Breast epithelium (tissue), 4 donors: ENCODE measurements at regions not wholly inside any gene's neighbourhood (a gene's known extent, or its start where the extent isn't known, plus 50 kb on each side); places are given as distances from the start of the nearest gene placed in this dataset.

ENCODE experiments used
- DNase-seq, 2 donors: peaks; one replicate each; pipeline ENCODE4 v3.0.0-alpha.2; 2019; ENCODE audit warnings: low spot score in 2 of 2
- H3K27ac ChIP-seq, 2 donors: fragments of 200-600 bp; sonication (generic) in 1 of 2; one replicate each; pipeline ENCODE4 v1.5.1; 2016 to 2019; ENCODE audit warnings: mild to moderate bottlenecking in 1 of 2
- H3K27me3 ChIP-seq, 2 donors: fragments of 200-600 bp; sonication (generic) in 1 of 2; one replicate each; pipeline versions ENCODE4 v1.5.1 to v1.6.0; 2017 to 2019; ENCODE audit warnings: control low read depth in 1 of 2, mild to moderate bottlenecking in 1 of 2
- H3K36me3 ChIP-seq: fragments of 200-600 bp; one replicate; pipeline ENCODE4 v1.5.1; 2019
- H3K4me1 ChIP-seq, 2 donors: fragments of 200-600 bp; sonication (generic); one replicate each; pipeline ENCODE4 v1.5.1; 2016 to 2019; ENCODE audit warnings: control low read depth in 1 of 2
- H3K4me3 ChIP-seq, 3 donors: fragments of 200-600 bp; sonication (generic); 1 replicate in 2 of 3; 2 replicates in 1 of 3; pipeline ENCODE4 v1.5.1; 2016 to 2019; ENCODE audit warnings: mild to moderate bottlenecking in 3 of 3, moderate library complexity in 2 of 3
- H3K9me3 ChIP-seq, 2 donors: fragments of 200-600 bp; sonication (generic) in 1 of 2; one replicate each; pipeline ENCODE4 v1.5.1; 2016 to 2019; ENCODE audit warnings: control low read depth in 1 of 2
- POLR2A ChIP-seq: fragments of 450-650 bp; IDR thresholded peaks from one replicate; pipeline ENCODE4 v1.6.1; 2016; ENCODE audit warnings: antibody characterized with exemption, mild to moderate bottlenecking, moderate library complexity
- POLR2AphosphoS5 ChIP-seq, 3 donors: sonication (generic); formaldehyde crosslinking; IDR thresholded peaks; one replicate each; pipeline ENCODE4 v1.6.1; 2017; ENCODE audit warnings: antibody characterized with exemption in 3 of 3
- intact Hi-C: fragments of 100-400 bp; cut with DNase I; formaldehyde crosslinking; loops from one replicate; pipeline ENCODE4 v1.15.1; 2023; ENCODE audit warnings: low total_unique reads
- TF ChIP-seq, protein P1 (sequence below), 3 donors: fragments of 450-650 bp; IDR thresholded peaks; one replicate each; pipeline ENCODE4 v1.5.1; 2016 to 2017; ENCODE audit warnings: antibody characterized with exemption in 3 of 3, mild to moderate bottlenecking in 3 of 3, moderate library complexity in 3 of 3

DNA sequence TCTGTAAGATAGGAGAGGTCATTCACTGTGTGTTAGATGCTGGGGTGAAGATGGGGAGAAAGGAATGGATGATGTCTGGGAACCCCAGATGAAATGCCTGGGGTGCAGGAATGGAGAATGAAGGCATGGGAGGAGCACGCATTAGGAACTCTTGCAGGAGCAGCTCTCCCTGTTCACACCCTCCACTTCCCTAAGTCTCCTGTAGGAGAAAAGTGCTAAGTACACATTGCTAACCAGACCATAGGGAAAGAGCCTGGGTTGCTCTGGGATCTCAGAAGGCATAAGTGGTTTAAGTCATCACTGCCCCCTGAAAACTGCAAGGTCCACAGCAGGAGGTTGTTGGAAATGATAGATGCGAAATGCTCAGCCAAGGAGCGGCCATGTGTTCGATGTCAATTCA lies 163.1 kb downstream of the SEC61B start:
- H3K36me3 ChIP-seq: no peaks in the 10 kb centered on the region
- H3K27me3 ChIP-seq: no peaks in the 10 kb centered on the region
- H3K9me3 ChIP-seq: no peaks in the 10 kb centered on the region
- no peaks in the 10 kb centered on the region for H3K4me1 ChIP-seq
- no peak for TF ChIP-seq POLR2AphosphoS5 (IDR thresholded peaks at IDR 0.05)
- no peak for TF ChIP-seq POLR2A
- TF ChIP-seq, protein P1, sequence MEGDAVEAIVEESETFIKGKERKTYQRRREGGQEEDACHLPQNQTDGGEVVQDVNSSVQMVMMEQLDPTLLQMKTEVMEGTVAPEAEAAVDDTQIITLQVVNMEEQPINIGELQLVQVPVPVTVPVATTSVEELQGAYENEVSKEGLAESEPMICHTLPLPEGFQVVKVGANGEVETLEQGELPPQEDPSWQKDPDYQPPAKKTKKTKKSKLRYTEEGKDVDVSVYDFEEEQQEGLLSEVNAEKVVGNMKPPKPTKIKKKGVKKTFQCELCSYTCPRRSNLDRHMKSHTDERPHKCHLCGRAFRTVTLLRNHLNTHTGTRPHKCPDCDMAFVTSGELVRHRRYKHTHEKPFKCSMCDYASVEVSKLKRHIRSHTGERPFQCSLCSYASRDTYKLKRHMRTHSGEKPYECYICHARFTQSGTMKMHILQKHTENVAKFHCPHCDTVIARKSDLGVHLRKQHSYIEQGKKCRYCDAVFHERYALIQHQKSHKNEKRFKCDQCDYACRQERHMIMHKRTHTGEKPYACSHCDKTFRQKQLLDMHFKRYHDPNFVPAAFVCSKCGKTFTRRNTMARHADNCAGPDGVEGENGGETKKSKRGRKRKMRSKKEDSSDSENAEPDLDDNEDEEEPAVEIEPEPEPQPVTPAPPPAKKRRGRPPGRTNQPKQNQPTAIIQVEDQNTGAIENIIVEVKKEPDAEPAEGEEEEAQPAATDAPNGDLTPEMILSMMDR (IDR thresholded peaks at IDR 0.05): no peak
- DNase-seq: no peak
- H3K27ac ChIP-seq: no peak overlapping the region
- intact Hi-C loops: no loop called here
- H3K4me3 ChIP-seq: no peak overlapping the region

DNA sequence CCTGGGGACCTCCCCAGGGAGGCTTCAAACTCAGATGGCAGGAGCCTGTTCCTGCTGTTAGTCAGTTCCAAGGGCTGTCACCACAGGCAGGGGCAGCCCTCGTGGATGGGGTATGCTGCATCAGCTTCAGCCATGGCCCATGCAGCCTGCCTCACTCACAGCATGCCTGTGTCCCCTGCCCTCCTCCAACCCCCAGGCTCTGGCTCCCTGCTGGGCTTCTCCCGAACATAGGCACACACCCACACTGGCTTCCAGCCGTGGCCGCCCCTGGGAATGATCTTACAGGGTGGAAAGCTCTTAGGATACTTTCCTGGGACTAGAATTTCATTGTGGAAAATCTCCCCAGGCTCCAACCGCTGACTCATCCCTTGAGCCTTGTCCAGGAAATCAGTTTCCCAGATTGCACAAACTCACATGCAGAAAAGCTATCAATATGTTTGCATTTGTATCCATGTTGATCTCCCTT lies 163.8 kb downstream of the SEC61B start:
- no peak overlapping the region for H3K4me3 ChIP-seq
- no peaks in the 10 kb centered on the region for H3K9me3 ChIP-seq
- no peaks in the 10 kb centered on the region for H3K27me3 ChIP-seq
- intact Hi-C loops: no loop called here
- peak overlapping the region in 1 of 2 donors; percentile 3 for H3K27ac ChIP-seq
- no peaks in the 10 kb centered on the region for H3K36me3 ChIP-seq
- no peaks in the 10 kb centered on the region for H3K4me1 ChIP-seq
- TF ChIP-seq POLR2A: no peak
- TF ChIP-seq POLR2AphosphoS5 (IDR thresholded peaks at IDR 0.05): no peak
- TF ChIP-seq, protein P1 (IDR thresholded peaks at IDR 0.05): no peak
- no peak for DNase-seq

DNA sequence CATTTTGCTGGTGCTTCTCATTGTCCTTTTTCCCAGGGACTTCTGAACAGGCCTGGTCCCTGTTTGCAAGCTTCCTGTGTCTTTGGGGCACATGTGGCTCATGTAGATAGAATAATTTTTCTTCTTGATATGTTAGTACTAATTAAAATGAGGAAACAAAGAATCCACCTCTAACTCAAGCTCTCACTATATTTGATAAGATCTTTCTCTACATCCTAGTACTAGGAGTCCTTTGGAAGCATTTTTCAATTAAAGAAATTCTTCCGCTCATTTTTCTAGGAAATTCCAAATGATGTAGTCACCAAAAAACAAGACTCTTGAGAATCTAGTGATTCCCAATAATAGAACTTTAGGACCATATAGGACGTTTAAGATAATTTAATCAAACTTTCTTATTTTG lies 165.3 kb downstream of the SEC61B start:
- no peak overlapping the region for H3K27ac ChIP-seq
- intact Hi-C loops: no loop called here
- TF ChIP-seq POLR2A (no peak), POLR2AphosphoS5 (IDR thresholded peaks at IDR 0.05) (no peak)
- TF ChIP-seq, protein P1 (IDR thresholded peaks at IDR 0.05): no peak

DNA sequence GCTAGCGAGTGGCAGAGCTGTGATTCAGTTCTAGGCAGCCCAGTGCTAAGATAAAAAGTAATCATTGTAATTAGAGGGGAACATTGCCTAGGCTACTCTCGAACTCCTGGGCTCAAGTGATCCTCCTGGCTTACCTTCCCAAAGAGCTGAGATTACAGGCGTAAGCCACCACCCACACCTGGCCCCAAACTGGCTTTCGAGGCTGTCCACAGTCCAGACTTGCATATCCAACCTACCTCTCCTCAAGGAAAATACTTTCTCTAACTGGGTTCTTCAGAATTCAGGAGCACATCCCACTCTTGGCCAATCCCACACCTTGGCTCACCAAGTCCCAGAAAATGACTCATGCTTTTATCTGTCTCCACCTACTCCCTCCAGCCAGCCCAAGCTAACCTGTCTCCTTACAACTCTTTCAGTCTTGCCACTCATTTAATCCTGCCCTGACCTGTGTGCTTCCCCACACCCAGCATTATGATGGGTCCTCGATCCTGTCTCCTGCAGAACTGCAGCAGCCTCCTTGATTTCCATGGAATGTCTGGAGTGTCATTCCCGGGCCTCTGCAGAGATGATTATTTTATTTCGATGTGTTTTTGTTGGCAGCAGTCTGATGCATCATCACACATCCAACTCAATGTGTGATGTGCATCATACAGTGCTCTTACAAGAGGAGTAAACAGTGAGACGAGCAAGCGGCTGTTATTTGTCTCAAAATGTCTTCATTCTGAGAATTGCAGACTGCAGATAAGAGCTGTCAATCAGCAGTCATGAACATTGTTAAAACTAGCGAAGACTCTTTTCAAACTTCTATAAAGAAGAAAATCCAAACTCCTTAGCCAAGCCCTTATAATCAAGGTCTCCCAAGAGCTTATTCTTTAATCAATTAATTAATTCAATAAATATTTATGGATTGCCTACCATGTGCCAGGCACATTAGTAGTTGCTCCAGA lies 167.3 kb downstream of the SEC61B start:
- H3K4me1 ChIP-seq: no peaks in the 10 kb centered on the region
- DNase-seq: peak in 1 of 2 donors; percentile 42
- H3K27ac ChIP-seq: no peak overlapping the region
- H3K4me3 ChIP-seq: no peak overlapping the region
- no peaks in the 10 kb centered on the region for H3K9me3 ChIP-seq
- intact Hi-C loops: no loop called here
- H3K27me3 ChIP-seq: no peaks in the 10 kb centered on the region
- TF ChIP-seq POLR2AphosphoS5 (IDR thresholded peaks at IDR 0.05): no peak
- TF ChIP-seq, protein P1 (IDR thresholded peaks at IDR 0.05): no peak
- TF ChIP-seq POLR2A: no peak
- H3K36me3 ChIP-seq: no peaks in the 10 kb centered on the region

More for the DNA sequence above, 165.3 kb downstream of the SEC61B start:
- Histone ChIP-seq H3K4me3 (no peak overlapping the region), H3K9me3 (no peaks in the 10 kb centered on the region), H3K4me1 (no peaks in the 10 kb centered on the region), H3K27me3 (no peaks in the 10 kb centered on the region), H3K36me3 (no peaks in the 10 kb centered on the region)
- no peak for DNase-seq

DNA sequence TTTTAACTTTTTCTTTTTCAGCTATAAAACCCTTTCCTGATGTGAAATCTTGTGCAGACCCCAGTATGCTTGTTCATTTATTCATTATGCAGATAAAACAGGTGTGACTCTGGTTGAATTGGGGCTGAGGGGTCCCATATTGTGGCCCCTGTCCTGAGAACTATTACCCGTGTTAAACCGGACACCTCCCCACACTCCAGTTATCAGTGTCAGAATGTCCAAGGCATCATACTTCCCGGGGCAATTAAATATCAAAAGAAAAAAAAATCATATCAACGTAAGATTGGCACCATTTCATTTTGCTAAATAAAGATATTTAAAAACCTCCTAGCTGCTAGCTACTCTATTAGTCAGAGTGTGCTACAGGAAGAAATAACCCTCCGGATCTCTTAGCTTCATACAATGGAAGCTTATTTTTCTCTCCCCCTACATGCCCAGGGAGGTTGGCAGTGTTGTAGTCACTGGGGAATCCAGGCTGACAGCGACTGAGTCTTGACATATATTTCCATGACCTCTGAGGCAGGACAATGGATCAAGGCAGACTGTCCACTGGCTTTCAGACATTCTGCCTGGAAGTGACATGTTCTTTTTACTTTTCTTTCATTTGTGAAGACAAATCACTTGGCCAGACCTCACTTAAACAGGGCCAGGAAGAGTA lies 170.0 kb downstream of the SEC61B start:
- TF ChIP-seq POLR2AphosphoS5 (IDR thresholded peaks at IDR 0.05) (no peak), POLR2A (no peak)
- TF ChIP-seq, protein P1 (IDR thresholded peaks at IDR 0.05): no peak
- H3K27ac ChIP-seq: peak overlapping the region in 1 of 2 donors; percentile 6
- intact Hi-C loops: no loop called here

More for the DNA sequence above, 170.0 kb downstream of the SEC61B start:
- no peaks in the 10 kb centered on the region for H3K4me1 ChIP-seq
- H3K27me3 ChIP-seq: no peaks in the 10 kb centered on the region
- H3K36me3 ChIP-seq: no peaks in the 10 kb centered on the region
- no peak overlapping the region for H3K4me3 ChIP-seq
- DNase-seq: no peak
- no peaks in the 10 kb centered on the region for H3K9me3 ChIP-seq
